HEK293T (cell line): ENCODE measurements at regions not wholly inside any gene's neighbourhood (a gene's known extent, or its start where the extent isn't known, plus 50 kb on each side); places are given as distances from the start of the nearest gene placed in this dataset.

Source experiments
- CTCF ChIA-PET: fragments of 350-600 bp; formaldehyde crosslinking; extraction: SDS; loops from one replicate; lab custom pipeline; 2021; ENCODE audit warnings: antibody characterized with exemption, inconsistent platforms; lab: Yijun Ruan, JAX
- POLR2A ChIA-PET: fragments of 350-600 bp; formaldehyde crosslinking; extraction: SDS; loops from one replicate; lab custom pipeline; 2020; ENCODE audit warnings: antibody characterized with exemption, inconsistent platforms; lab: Yijun Ruan, JAX
- DNase-seq: peaks from one replicate; pipeline ENCODE4 v3.0.0; 2012; ENCODE audit warnings: mixed read lengths; ENCODE audit errors: extremely low spot score
- ARNT ChIP-seq: fragments of 450-650 bp; IDR thresholded peaks from 2 replicates; pipeline ENCODE4 v1.6.1; 2017; ENCODE audit warnings: mild to moderate bottlenecking
- BHLHE40 ChIP-seq: fragments of 450-650 bp; IDR thresholded peaks from 2 replicates; pipeline ENCODE4 v1.6.1; 2016; ENCODE audit warnings: mild to moderate bottlenecking, moderate library complexity, borderline replicate concordance
- CTBP1 ChIP-seq: fragments of 450-650 bp; IDR thresholded peaks from 2 replicates; pipeline ENCODE4 v1.6.1; 2016; ENCODE audit warnings: borderline replicate concordance
- ELF4 ChIP-seq: fragments of 450-650 bp; IDR thresholded peaks from 2 replicates; pipeline ENCODE4 v1.6.1; 2017; ENCODE audit warnings: antibody characterized with exemption
- FOXA1 ChIP-seq: fragments of 450-650 bp; IDR thresholded peaks from 2 replicates; pipeline ENCODE4 v1.6.1; 2016; ENCODE audit warnings: mild to moderate bottlenecking
- FOXK2 ChIP-seq: fragments of 450-650 bp; IDR thresholded peaks from 2 replicates; pipeline ENCODE4 v1.6.1; 2016; ENCODE audit warnings: mild to moderate bottlenecking
- FOXM1 ChIP-seq: fragments of 450-650 bp; IDR thresholded peaks from 2 replicates; pipeline ENCODE4 v1.6.1; 2017; ENCODE audit warnings: mild to moderate bottlenecking, borderline replicate concordance
- HDGF ChIP-seq: fragments of 450-650 bp; IDR thresholded peaks from 2 replicates; pipeline ENCODE4 v1.6.1; 2017; ENCODE audit warnings: antibody characterized with exemption, borderline replicate concordance
- L3MBTL2 ChIP-seq: fragments of 450-650 bp; conservative IDR thresholded peaks from 2 replicates; pipeline ENCODE4 v1.6.1; 2016; ENCODE audit warnings: mild to moderate bottlenecking
- LEF1 ChIP-seq: fragments of 450-650 bp; IDR thresholded peaks from 2 replicates; pipeline ENCODE4 v1.6.1; 2017; ENCODE audit warnings: mild to moderate bottlenecking, borderline replicate concordance
- NFRKB ChIP-seq: fragments of 450-650 bp; IDR thresholded peaks from 2 replicates; pipeline ENCODE4 v1.6.1; 2016; ENCODE audit warnings: mild to moderate bottlenecking, moderate library complexity
- SP1 ChIP-seq: fragments of 450-650 bp; IDR thresholded peaks from 2 replicates; pipeline ENCODE4 v1.6.1; 2017
- SUZ12 ChIP-seq: fragments of 450-650 bp; IDR thresholded peaks from 2 replicates; pipeline ENCODE4 v1.6.1; 2016; ENCODE audit warnings: mild to moderate bottlenecking
- TARDBP ChIP-seq: fragments of 450-650 bp; IDR thresholded peaks from 2 replicates; pipeline ENCODE4 v1.6.1; 2016
- ZNF384 ChIP-seq: fragments of 450-650 bp; IDR thresholded peaks from 2 replicates; pipeline ENCODE4 v1.6.1; 2016
- TF ChIP-seq, protein P1 (sequence below): fragments of 450-650 bp; IDR thresholded peaks from 2 replicates; pipeline ENCODE4 v1.6.1; 2016

GRCh38 chr4:126630230-126630629 lies 1002.5 kb upstream of the INTU start:
- no peak for TF ChIP-seq ARNT
- no peak for TF ChIP-seq CTBP1
- no peak for TF ChIP-seq SUZ12
- TF ChIP-seq FOXM1, result no peak
- TF ChIP-seq FOXA1, result no peak
- TF ChIP-seq TARDBP, result no peak
- TF ChIP-seq NFRKB, result no peak
- TF ChIP-seq FOXK2, result no peak
- TF ChIP-seq ZNF384, result no peak
- no peak for TF ChIP-seq SP1
- no peak for TF ChIP-seq HDGF
- TF ChIP-seq ELF4, result no peak
- DNase-seq, result no peak
- ChIA-PET POLR2A (no interaction called here), CTCF (no interaction called here)

GRCh38 chr4:126633306-126633705 lies 999.5 kb upstream of the INTU start:
- DNase-seq, result no peak
- POLR2A ChIA-PET, result no interaction called here
- CTCF ChIA-PET, result no interaction called here
- TF ChIP-seq TARDBP (no peak), NFRKB (no peak), FOXA1 (no peak), ZNF384 (no peak), CTBP1 (no peak), FOXK2 (no peak), ELF4 (no peak), FOXM1 (no peak), SP1 (no peak)
- TF ChIP-seq, protein P1, sequence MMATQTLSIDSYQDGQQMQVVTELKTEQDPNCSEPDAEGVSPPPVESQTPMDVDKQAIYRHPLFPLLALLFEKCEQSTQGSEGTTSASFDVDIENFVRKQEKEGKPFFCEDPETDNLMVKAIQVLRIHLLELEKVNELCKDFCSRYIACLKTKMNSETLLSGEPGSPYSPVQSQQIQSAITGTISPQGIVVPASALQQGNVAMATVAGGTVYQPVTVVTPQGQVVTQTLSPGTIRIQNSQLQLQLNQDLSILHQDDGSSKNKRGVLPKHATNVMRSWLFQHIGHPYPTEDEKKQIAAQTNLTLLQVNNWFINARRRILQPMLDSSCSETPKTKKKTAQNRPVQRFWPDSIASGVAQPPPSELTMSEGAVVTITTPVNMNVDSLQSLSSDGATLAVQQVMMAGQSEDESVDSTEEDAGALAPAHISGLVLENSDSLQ, result no peak

DNA sequence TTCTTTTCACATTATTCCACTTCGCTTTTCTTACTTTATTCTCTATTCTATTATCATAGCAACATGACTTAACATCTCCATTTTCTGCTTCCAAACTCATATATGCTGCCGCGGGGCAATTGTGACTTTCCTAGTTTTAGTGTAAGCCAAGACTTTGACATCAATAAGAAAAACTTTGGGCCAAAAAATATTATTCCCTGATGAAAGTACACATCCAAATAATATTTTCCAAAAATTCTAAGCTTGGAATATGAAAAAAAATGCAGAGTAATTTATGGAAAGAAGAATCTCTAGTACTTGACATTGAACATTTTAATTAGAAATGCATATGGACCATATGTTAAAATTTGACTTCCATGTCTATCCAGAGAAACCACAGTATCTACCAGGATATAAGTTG lies 995.1 kb upstream of the INTU start:
- POLR2A ChIA-PET, result no interaction called here
- CTCF ChIA-PET, result no interaction called here
- no peak for TF ChIP-seq BHLHE40
- DNase-seq, result no peak

GRCh38 chr4:126647320-126647719 lies 985.4 kb upstream of the INTU start:
- no peak for DNase-seq
- ChIA-PET CTCF (no interaction called here), POLR2A (no interaction called here)
- TF ChIP-seq LEF1 (no peak), NFRKB (no peak), TARDBP (no peak), BHLHE40 (no peak), HDGF (no peak), FOXK2 (no peak), SUZ12 (no peak), ELF4 (no peak), ARNT (no peak), L3MBTL2 (no peak), CTBP1 (no peak), FOXA1 (no peak), FOXM1 (no peak), ZNF384 (no peak), SP1 (no peak)
- TF ChIP-seq, protein P1, result no peak

GRCh38 chr4:126647756-126648397 lies 984.9 kb upstream of the INTU start:
- no peak for DNase-seq
- POLR2A ChIA-PET, result no interaction called here
- TF ChIP-seq, protein P1, result no peak
- TF ChIP-seq ARNT (no peak), FOXK2 (no peak), LEF1 (no peak), FOXM1 (no peak), NFRKB (no peak)
- CTCF ChIA-PET, result no interaction called here

DNA sequence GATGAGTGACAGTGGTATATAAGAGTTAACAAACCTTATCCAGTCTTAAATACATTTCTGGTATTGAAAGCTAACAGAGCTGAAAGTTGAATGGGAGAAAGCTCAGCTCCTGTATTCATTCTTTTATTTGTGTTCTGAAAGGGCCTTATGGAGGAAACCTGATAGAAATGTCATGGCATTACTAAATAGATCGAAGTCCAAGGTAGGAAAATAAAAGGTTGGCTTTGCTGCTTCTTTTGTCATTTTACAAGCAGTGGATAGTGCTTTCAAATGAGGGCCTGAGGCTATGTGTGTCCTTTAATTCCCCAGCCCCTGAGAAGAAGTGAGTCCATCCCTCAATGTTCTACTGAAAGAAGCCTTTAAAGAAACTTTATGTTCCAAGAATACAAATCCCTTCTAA lies 974.3 kb upstream of the INTU start:
- ChIA-PET CTCF (no interaction called here), POLR2A (no interaction called here)
- DNase-seq, result no peak
- TF ChIP-seq ELF4 (no peak), L3MBTL2 (no peak), BHLHE40 (no peak), TARDBP (no peak), LEF1 (no peak), CTBP1 (no peak)
- TF ChIP-seq, protein P1, result no peak
